ENCODE measurements at regions not wholly inside any gene's neighbourhood (a gene's known extent, or its start where the extent isn't known, plus 50 kb on each side); places are given as distances from the start of the nearest gene placed in this dataset.

- TF ChIP-seq CHD7 (IDR thresholded peaks at IDR 0.05; ENCODE audit: insufficient replicate concordance, low read length) (peak; percentile 99), RAD21 (IDR thresholded peaks at IDR 0.05 in 1 of 2, conservative IDR thresholded peaks at IDR 0.05 in 1 of 2; ENCODE audit: low read depth in 2 of 2, low read length in 2 of 2) (peak in 1 of 2 experiments; percentile 18; a peak in 2 of 4 replicates)
Observed at GRCh38 chr3:72597756-72598195, 250.5 kb downstream of the SHQ1 start (continued).

All from H1 (cell line).